ENCODE measurements at regions not wholly inside any gene's neighbourhood (a gene's known extent, or its start where the extent isn't known, plus 50 kb on each side); places are given as distances from the start of the nearest gene placed in this dataset.

- Histone ChIP-seq H3K27me3 (no peaks in the 10 kb centered on the region), H3K27ac (no peak overlapping the region), H3K4me3 (no peak overlapping the region), H3K9me3 (no peaks in the 10 kb centered on the region), H3K36me3 (no peaks in the 10 kb centered on the region), H3K4me1 (peaks cover 0 to 6% (median 5%) of the 10 kb centered on the region in 4 donors)
- no peak for DNase-seq
- intact Hi-C loops (cut with DNase I; ENCODE audit: low total_unique reads): no loop called here
- WGBS, 5 donors: 81 to 91% (median 84%) methylated on average over 7 of the region's 7 CpGs
- no peak for TF ChIP-seq EP300 (IDR thresholded peaks at IDR 0.05)
Observed at GRCh38 chr13:110028838-110029621, 242.6 kb upstream of the IRS2 start.

GRCh38 chr13:110028311-110028710, 241.9 kb upstream of the IRS2 start:
- Histone ChIP-seq H3K4me1 (peaks cover 0 to 12% (median 10%) of the 10 kb centered on the region in 4 donors), H3K4me3 (no peak overlapping the region), H3K36me3 (no peaks in the 10 kb centered on the region), H3K27ac (no peak overlapping the region), H3K9me3 (no peaks in the 10 kb centered on the region), H3K27me3 (no peaks in the 10 kb centered on the region)
- WGBS, 5 donors: 58 to 67% (median 59%) methylated on average over 4 of the region's 4 CpGs
- TF ChIP-seq POLR2A (IDR thresholded peaks at IDR 0.05) (no peak), EP300 (IDR thresholded peaks at IDR 0.05) (no peak), POLR2AphosphoS5 (IDR thresholded peaks at IDR 0.05) (no peak), CTCF (IDR thresholded peaks at IDR 0.05) (no peak)
- no peak for DNase-seq
- intact Hi-C loops (cut with DNase I; ENCODE audit: low total_unique reads): no loop called here

- intact Hi-C loops (cut with DNase I; ENCODE audit: low total_unique reads): no loop called here
- DNase-seq: no peak
- no peak overlapping the region for H3K27ac ChIP-seq
- peaks cover 0 to 17% (median 11%) of the 10 kb centered on the region in 4 donors for H3K4me1 ChIP-seq
- H3K9me3 ChIP-seq: no peaks in the 10 kb centered on the region
- no peak for TF ChIP-seq POLR2A (IDR thresholded peaks at IDR 0.05)
- no peaks in the 10 kb centered on the region for H3K36me3 ChIP-seq
- 62 to 82% (median 73%) methylated on average over 8 of the region's 8 CpGs for WGBS, 5 donors
- H3K27me3 ChIP-seq: no peaks in the 10 kb centered on the region
- no peak overlapping the region for H3K4me3 ChIP-seq
Observed at GRCh38 chr13:110027470-110028240, 241.3 kb upstream of the IRS2 start.

- intact Hi-C loops (cut with DNase I; ENCODE audit: low total_unique reads): no loop called here
- no peak overlapping the region for H3K4me3 ChIP-seq
- TF ChIP-seq EP300 (IDR thresholded peaks at IDR 0.05): no peak
- TF ChIP-seq CTCF (IDR thresholded peaks at IDR 0.05): no peak
- no peak for TF ChIP-seq POLR2A (IDR thresholded peaks at IDR 0.05)
- TF ChIP-seq POLR2AphosphoS5 (IDR thresholded peaks at IDR 0.05): no peak
- DNase-seq: no peak
- H3K4me1 ChIP-seq: peaks cover 0 to 17% (median 11%) of the 10 kb centered on the region in 4 donors
- H3K27me3 ChIP-seq: no peaks in the 10 kb centered on the region
- H3K27ac ChIP-seq: peak overlapping the region in 3 of 5 donors; percentile 53 to 83 (median 54)
- H3K36me3 ChIP-seq: no peaks in the 10 kb centered on the region
- 0 to 2% (median 0%) methylated on average over 1 of the region's 1 CpG for WGBS, 5 donors
- no peaks in the 10 kb centered on the region for H3K9me3 ChIP-seq
Observed at GRCh38 chr13:110024645-110024980, 238.2 kb upstream of the IRS2 start.

GRCh38 chr13:110023729-110024644, 237.6 kb upstream of the IRS2 start:
- 33 to 49% (median 38%) methylated on average over 14 of the region's 14 CpGs for WGBS, 5 donors
- intact Hi-C loops (cut with DNase I; ENCODE audit: low total_unique reads): no loop called here
- no peak overlapping the region for H3K4me3 ChIP-seq
- H3K27ac ChIP-seq: peak overlapping the region in 4 of 5 donors; percentile 42 to 83 (median 54)
- H3K4me1 ChIP-seq: peaks cover 0 to 17% (median 11%) of the 10 kb centered on the region in 4 donors
- no peaks in the 10 kb centered on the region for H3K27me3 ChIP-seq
- H3K9me3 ChIP-seq: no peaks in the 10 kb centered on the region
- no peaks in the 10 kb centered on the region for H3K36me3 ChIP-seq
- DNase-seq: peak; percentile 37 to 64
- TF ChIP-seq EP300 (IDR thresholded peaks at IDR 0.05) (peak; percentile 46), CTCF (IDR thresholded peaks at IDR 0.05) (no peak), POLR2A (IDR thresholded peaks at IDR 0.05) (no peak), POLR2AphosphoS5 (IDR thresholded peaks at IDR 0.05) (peak in 2 of 3 donors; percentile 28 to 59)
